ENCODE measurements at regions not wholly inside any gene's neighbourhood (a gene's known extent, or its start where the extent isn't known, plus 50 kb on each side); places are given as distances from the start of the nearest gene placed in this dataset.

GRCh38 chr2:48219234-48219554, 95.3 kb upstream of the FOXN2 start:
- Histone ChIP-seq H3K79me2 (ENCODE audit: control insufficient read depth, insufficient read depth, low read length) (no peaks in the 10 kb centered on the region), H3K9me3 (ENCODE audit: control insufficient read depth, insufficient read depth, low read depth, low read length) (no peaks in the 10 kb centered on the region), H3K4me1 (ENCODE audit: control insufficient read depth, extremely low read depth, insufficient read depth, low read length) (no peaks in the 10 kb centered on the region), H3K36me3 (ENCODE audit: control insufficient read depth, insufficient read depth, low read length) (no peaks in the 10 kb centered on the region), H3K9ac (ENCODE audit: insufficient read depth, low read length) (no peak overlapping the region), H3K4me2 (ENCODE audit: extremely low read depth, insufficient read depth, low read length) (no peak overlapping the region), H4K20me1 (ENCODE audit: control insufficient read depth, extremely low read depth, insufficient read depth, low read length) (no peaks in the 10 kb centered on the region), H2AFZ (ENCODE audit: low read length) (no peak overlapping the region), H3K4me3 (replicated peaks in 1 of 4; ENCODE audit: control extremely low read depth in 1 of 4, insufficient read depth in 1 of 4, low read depth in 3 of 4, low read length in 4 of 4) (no peak overlapping the region), H3K27me3 (ENCODE audit: control insufficient read depth, insufficient read depth, low read length) (no peaks in the 10 kb centered on the region), H3K27ac (ENCODE audit: insufficient read depth, low read length) (no peak overlapping the region)
- TF ChIP-seq CTCF (conservative IDR thresholded peaks at IDR 0.05 in 1 of 2, IDR thresholded peaks at IDR 0.05 in 1 of 2; ENCODE audit: low read depth in 1 of 2, low read length in 2 of 2) (no peak), EZH2 (IDR thresholded peaks at IDR 0.05; ENCODE audit: low read length, missing control alignments) (no peak)
- DNase-seq (ENCODE audit: low read depth in 2 of 2), result no peak

GRCh38 chr2:48219555-48220436, 94.7 kb upstream of the FOXN2 start:
- Histone ChIP-seq H3K27ac (ENCODE audit: insufficient read depth, low read length) (no peak overlapping the region), H3K4me1 (ENCODE audit: control insufficient read depth, extremely low read depth, insufficient read depth, low read length) (no peaks in the 10 kb centered on the region), H3K79me2 (ENCODE audit: control insufficient read depth, insufficient read depth, low read length) (no peaks in the 10 kb centered on the region), H3K4me3 (replicated peaks in 1 of 4; ENCODE audit: control extremely low read depth in 1 of 4, insufficient read depth in 1 of 4, low read depth in 3 of 4, low read length in 4 of 4) (no peak overlapping the region), H2AFZ (ENCODE audit: low read length) (no peak overlapping the region), H4K20me1 (ENCODE audit: control insufficient read depth, extremely low read depth, insufficient read depth, low read length) (no peaks in the 10 kb centered on the region), H3K9me3 (ENCODE audit: control insufficient read depth, insufficient read depth, low read depth, low read length) (no peaks in the 10 kb centered on the region), H3K9ac (ENCODE audit: insufficient read depth, low read length) (no peak overlapping the region), H3K4me2 (ENCODE audit: extremely low read depth, insufficient read depth, low read length) (no peak overlapping the region), H3K36me3 (ENCODE audit: control insufficient read depth, insufficient read depth, low read length) (no peaks in the 10 kb centered on the region), H3K27me3 (ENCODE audit: control insufficient read depth, insufficient read depth, low read length) (no peaks in the 10 kb centered on the region)
- DNase-seq (ENCODE audit: low read depth in 2 of 2), result no peak
- TF ChIP-seq EZH2 (IDR thresholded peaks at IDR 0.05; ENCODE audit: low read length, missing control alignments) (no peak), CTCF (conservative IDR thresholded peaks at IDR 0.05 in 1 of 2, IDR thresholded peaks at IDR 0.05 in 1 of 2; ENCODE audit: low read depth in 1 of 2, low read length in 2 of 2) (no peak)

GRCh38 chr2:48220501-48220900, 94.0 kb upstream of the FOXN2 start:
- Histone ChIP-seq H3K9ac (ENCODE audit: insufficient read depth, low read length) (no peak overlapping the region), H3K4me1 (ENCODE audit: control insufficient read depth, extremely low read depth, insufficient read depth, low read length) (no peaks in the 10 kb centered on the region), H3K27ac (ENCODE audit: insufficient read depth, low read length) (no peak overlapping the region), H3K4me3 (replicated peaks in 1 of 4; ENCODE audit: control extremely low read depth in 1 of 4, insufficient read depth in 1 of 4, low read depth in 3 of 4, low read length in 4 of 4) (no peak overlapping the region), H4K20me1 (ENCODE audit: control insufficient read depth, extremely low read depth, insufficient read depth, low read length) (no peaks in the 10 kb centered on the region), H3K9me3 (ENCODE audit: control insufficient read depth, insufficient read depth, low read depth, low read length) (no peaks in the 10 kb centered on the region), H2AFZ (ENCODE audit: low read length) (no peak overlapping the region), H3K4me2 (ENCODE audit: extremely low read depth, insufficient read depth, low read length) (no peak overlapping the region), H3K36me3 (ENCODE audit: control insufficient read depth, insufficient read depth, low read length) (no peaks in the 10 kb centered on the region), H3K27me3 (ENCODE audit: control insufficient read depth, insufficient read depth, low read length) (no peaks in the 10 kb centered on the region), H3K79me2 (ENCODE audit: control insufficient read depth, insufficient read depth, low read length) (no peaks in the 10 kb centered on the region)
- DNase-seq (ENCODE audit: low read depth in 2 of 2), result no peak
- TF ChIP-seq EZH2 (IDR thresholded peaks at IDR 0.05; ENCODE audit: low read length, missing control alignments) (no peak), CTCF (conservative IDR thresholded peaks at IDR 0.05 in 1 of 2, IDR thresholded peaks at IDR 0.05 in 1 of 2; ENCODE audit: low read depth in 1 of 2, low read length in 2 of 2) (no peak)
